ENCODE measurements at regions not wholly inside any gene's neighbourhood (a gene's known extent, or its start where the extent isn't known, plus 50 kb on each side); places are given as distances from the start of the nearest gene placed in this dataset.

- no peak overlapping the region for H3K27ac Mint-ChIP-seq (ENCODE audit: low read depth, unreplicated experiment)
- no peaks in the 10 kb centered on the region for H3K36me3 Mint-ChIP-seq (ENCODE audit: insufficient read depth, unreplicated experiment)
- BruUV-seq (replicated peaks), result no TSS peak
- ChIA-PET POLR2A (interaction anchor here (0.8 kb wide), 1 partner anchor 15 kb away, joined by 3 read pairs; no protein-coding TSS in a partner anchor), CTCF (interaction anchor here (0.5 kb wide), 1 partner anchor 13 kb away, joined by 3 read pairs; no protein-coding TSS in a partner anchor)
- TF ChIP-seq, protein P1, sequence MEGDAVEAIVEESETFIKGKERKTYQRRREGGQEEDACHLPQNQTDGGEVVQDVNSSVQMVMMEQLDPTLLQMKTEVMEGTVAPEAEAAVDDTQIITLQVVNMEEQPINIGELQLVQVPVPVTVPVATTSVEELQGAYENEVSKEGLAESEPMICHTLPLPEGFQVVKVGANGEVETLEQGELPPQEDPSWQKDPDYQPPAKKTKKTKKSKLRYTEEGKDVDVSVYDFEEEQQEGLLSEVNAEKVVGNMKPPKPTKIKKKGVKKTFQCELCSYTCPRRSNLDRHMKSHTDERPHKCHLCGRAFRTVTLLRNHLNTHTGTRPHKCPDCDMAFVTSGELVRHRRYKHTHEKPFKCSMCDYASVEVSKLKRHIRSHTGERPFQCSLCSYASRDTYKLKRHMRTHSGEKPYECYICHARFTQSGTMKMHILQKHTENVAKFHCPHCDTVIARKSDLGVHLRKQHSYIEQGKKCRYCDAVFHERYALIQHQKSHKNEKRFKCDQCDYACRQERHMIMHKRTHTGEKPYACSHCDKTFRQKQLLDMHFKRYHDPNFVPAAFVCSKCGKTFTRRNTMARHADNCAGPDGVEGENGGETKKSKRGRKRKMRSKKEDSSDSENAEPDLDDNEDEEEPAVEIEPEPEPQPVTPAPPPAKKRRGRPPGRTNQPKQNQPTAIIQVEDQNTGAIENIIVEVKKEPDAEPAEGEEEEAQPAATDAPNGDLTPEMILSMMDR (IDR thresholded peaks at IDR 0.05; ENCODE audit: unreplicated experiment), result no peak
- H3K4me3 Mint-ChIP-seq (ENCODE audit: unreplicated experiment), result no peak overlapping the region
- H3K27me3 Mint-ChIP-seq (ENCODE audit: insufficient read depth, unreplicated experiment), result peaks cover 31% of the 10 kb centered on the region
- peaks cover 13% of the 10 kb centered on the region for H3K9me3 Mint-ChIP-seq (ENCODE audit: unreplicated experiment)
- intact Hi-C loops (cut with micrococcal nuclease), result no loop called here
- DNase-seq (ENCODE audit: unreplicated experiment), result no peak
- no peaks in the 10 kb centered on the region for H3K4me1 Mint-ChIP-seq (ENCODE audit: insufficient read depth, unreplicated experiment)
Observed at GRCh38 chrX:113818346-113818745, 765.5 kb upstream of the HTR2C start.

GRCh38 chrX:113804819-113805218, 779.1 kb upstream of the HTR2C start:
- no peaks in the 10 kb centered on the region for H3K9me3 Mint-ChIP-seq (ENCODE audit: unreplicated experiment)
- no peak overlapping the region for H3K4me3 Mint-ChIP-seq (ENCODE audit: unreplicated experiment)
- ChIA-PET POLR2A (no interaction called here), CTCF (interaction anchor here (0.7 kb wide), 1 partner anchor 14 kb away, joined by 3 read pairs; no protein-coding TSS in a partner anchor)
- no TSS peak for BruUV-seq (replicated peaks)
- H3K36me3 Mint-ChIP-seq (ENCODE audit: insufficient read depth, unreplicated experiment), result no peaks in the 10 kb centered on the region
- no peak overlapping the region for H3K27ac Mint-ChIP-seq (ENCODE audit: low read depth, unreplicated experiment)
- no peak for DNase-seq (ENCODE audit: unreplicated experiment)
- TF ChIP-seq, protein P1 (IDR thresholded peaks at IDR 0.05; ENCODE audit: unreplicated experiment), result no peak
- intact Hi-C loops (cut with micrococcal nuclease), result no loop called here
- peaks cover 88% of the 10 kb centered on the region for H3K27me3 Mint-ChIP-seq (ENCODE audit: insufficient read depth, unreplicated experiment)
- H3K4me1 Mint-ChIP-seq (ENCODE audit: insufficient read depth, unreplicated experiment), result peaks cover 5% of the 10 kb centered on the region

GRCh38 chrX:113804291-113804690, 779.6 kb upstream of the HTR2C start:
- Mint-ChIP-seq H3K4me3 (ENCODE audit: unreplicated experiment) (no peak overlapping the region), H3K27ac (ENCODE audit: low read depth, unreplicated experiment) (no peak overlapping the region), H3K27me3 (ENCODE audit: insufficient read depth, unreplicated experiment) (peaks cover 88% of the 10 kb centered on the region), H3K36me3 (ENCODE audit: insufficient read depth, unreplicated experiment) (no peaks in the 10 kb centered on the region), H3K4me1 (ENCODE audit: insufficient read depth, unreplicated experiment) (peaks cover 5% of the 10 kb centered on the region), H3K9me3 (ENCODE audit: unreplicated experiment) (no peaks in the 10 kb centered on the region)
- DNase-seq (ENCODE audit: unreplicated experiment), result no peak
- CTCF ChIA-PET, result no interaction called here
- POLR2A ChIA-PET, result interaction anchor here (1.0 kb wide), 1 partner anchor 93 kb away, joined by 4 read pairs; no protein-coding TSS in a partner anchor
- TF ChIP-seq, protein P1 (IDR thresholded peaks at IDR 0.05; ENCODE audit: unreplicated experiment), result no peak
- no TSS peak for BruUV-seq (replicated peaks)
- intact Hi-C loops (cut with micrococcal nuclease), result no loop called here

GRCh38 chrX:113802837-113803236, 781.0 kb upstream of the HTR2C start:
- Mint-ChIP-seq H3K9me3 (ENCODE audit: unreplicated experiment) (no peaks in the 10 kb centered on the region), H3K4me1 (ENCODE audit: insufficient read depth, unreplicated experiment) (peaks cover 5% of the 10 kb centered on the region), H3K27me3 (ENCODE audit: insufficient read depth, unreplicated experiment) (peaks cover 86% of the 10 kb centered on the region), H3K36me3 (ENCODE audit: insufficient read depth, unreplicated experiment) (no peaks in the 10 kb centered on the region), H3K27ac (ENCODE audit: low read depth, unreplicated experiment) (no peak overlapping the region), H3K4me3 (ENCODE audit: unreplicated experiment) (no peak overlapping the region)
- ChIA-PET POLR2A (interaction anchor here (1.1 kb wide), 1 partner anchor 16 kb away, joined by 3 read pairs; no protein-coding TSS in a partner anchor), CTCF (no interaction called here)
- DNase-seq (ENCODE audit: unreplicated experiment), result peak; percentile 7
- intact Hi-C loops (cut with micrococcal nuclease), result no loop called here
- TF ChIP-seq, protein P1 (IDR thresholded peaks at IDR 0.05; ENCODE audit: unreplicated experiment), result no peak
- BruUV-seq (replicated peaks), result no TSS peak
